NT2/D1 (cell line): ENCODE measurements at regions not wholly inside any gene's neighbourhood (a gene's known extent, or its start where the extent isn't known, plus 50 kb on each side); places are given as distances from the start of the nearest gene placed in this dataset.

ENCODE experiments used
- DNase-seq: peaks from one replicate; pipeline ENCODE4 v3.0.0-alpha.2; 2011; ENCODE audit warnings: low read depth, low spot score
- H3K27me3 ChIP-seq: 2 replicates; pipeline ENCODE4 v1.6.0; 2011; ENCODE audit warnings: mild to moderate bottlenecking; ENCODE audit not compliant: insufficient read length, insufficient read depth
- H3K36me3 ChIP-seq: 2 replicates; pipeline ENCODE4 v1.6.1; 2011; ENCODE audit warnings: mild to moderate bottlenecking, low read length, mixed read lengths; ENCODE audit not compliant: insufficient read depth, insufficient read length
- H3K4me1 ChIP-seq: 2 replicates; pipeline ENCODE4 v1.5.1; 2011; ENCODE audit not compliant: insufficient read depth, insufficient read length
- H3K4me3 ChIP-seq: 2 replicates; pipeline ENCODE4 v1.5.1; 2011; ENCODE audit warnings: low read depth; ENCODE audit not compliant: insufficient read length
- H3K9ac ChIP-seq: 2 replicates; pipeline ENCODE4 v1.6.0; 2011; ENCODE audit warnings: low read depth; ENCODE audit not compliant: insufficient read length
- H3K9me3 ChIP-seq: 2 replicates; pipeline ENCODE4 v1.5.1; 2011; ENCODE audit warnings: mild to moderate bottlenecking, low read length; ENCODE audit not compliant: insufficient read depth
- SUZ12 ChIP-seq: IDR thresholded peaks from 2 replicates; pipeline ENCODE4 v1.6.1; 2011; ENCODE audit not compliant: insufficient read length, insufficient read depth; ENCODE audit errors: extremely low read depth
- YY1 ChIP-seq: IDR thresholded peaks from 2 replicates; pipeline ENCODE4 v1.6.1; 2011; ENCODE audit not compliant: insufficient read length, insufficient read depth
- ZNF274 ChIP-seq: IDR thresholded peaks from 2 replicates; pipeline ENCODE4 v1.6.1; 2011; ENCODE audit warnings: mild to moderate bottlenecking, low read depth, low read length

- H3K4me3 ChIP-seq, result no peak overlapping the region
Observed at GRCh38 chr18:47420130-47420529, 168.7 kb upstream of the SKOR2 start.

GRCh38 chr18:47418746-47419145 lies 167.3 kb upstream of the SKOR2 start:
- H3K27me3 ChIP-seq, result peaks cover under 1% of the 10 kb centered on the region
- H3K36me3 ChIP-seq, result no peaks in the 10 kb centered on the region
- H3K4me3 ChIP-seq, result no peak overlapping the region
- no peak overlapping the region for H3K9ac ChIP-seq
- no peaks in the 10 kb centered on the region for H3K9me3 ChIP-seq
- DNase-seq, result no peak
- no peaks in the 10 kb centered on the region for H3K4me1 ChIP-seq
- TF ChIP-seq SUZ12 (no peak), YY1 (no peak), ZNF274 (no peak)

More at GRCh38 chr18:47420130-47420529, 168.7 kb upstream of the SKOR2 start:
- Histone ChIP-seq H3K36me3 (no peaks in the 10 kb centered on the region), H3K9ac (no peak overlapping the region), H3K4me1 (no peaks in the 10 kb centered on the region), H3K27me3 (peaks cover 4% of the 10 kb centered on the region), H3K9me3 (no peaks in the 10 kb centered on the region)
- TF ChIP-seq ZNF274, result no peak
- no peak for TF ChIP-seq YY1
- no peak for TF ChIP-seq SUZ12
- DNase-seq, result no peak

GRCh38 chr18:47417807-47418206 lies 166.3 kb upstream of the SKOR2 start:
- H3K4me3 ChIP-seq, result no peak overlapping the region
- no peaks in the 10 kb centered on the region for H3K9me3 ChIP-seq
- DNase-seq, result no peak
- H3K9ac ChIP-seq, result no peak overlapping the region
- no peaks in the 10 kb centered on the region for H3K4me1 ChIP-seq
- TF ChIP-seq SUZ12 (no peak), YY1 (no peak), ZNF274 (no peak)
- no peaks in the 10 kb centered on the region for H3K27me3 ChIP-seq
- no peaks in the 10 kb centered on the region for H3K36me3 ChIP-seq

GRCh38 chr18:47415881-47416280 lies 164.4 kb upstream of the SKOR2 start:
- no peaks in the 10 kb centered on the region for H3K36me3 ChIP-seq
- no peak overlapping the region for H3K4me3 ChIP-seq
- H3K9ac ChIP-seq, result no peak overlapping the region
- DNase-seq, result peak; percentile 9
- no peaks in the 10 kb centered on the region for H3K4me1 ChIP-seq
- TF ChIP-seq SUZ12 (no peak), ZNF274 (no peak), YY1 (no peak)
- H3K27me3 ChIP-seq, result no peaks in the 10 kb centered on the region
- H3K9me3 ChIP-seq, result no peaks in the 10 kb centered on the region

GRCh38 chr18:47413327-47413726 lies 161.9 kb upstream of the SKOR2 start:
- no peak for DNase-seq
- Histone ChIP-seq H3K9me3 (no peaks in the 10 kb centered on the region), H3K27me3 (no peaks in the 10 kb centered on the region), H3K4me1 (no peaks in the 10 kb centered on the region), H3K4me3 (no peak overlapping the region), H3K9ac (no peak overlapping the region), H3K36me3 (no peaks in the 10 kb centered on the region)
- TF ChIP-seq ZNF274 (no peak), SUZ12 (no peak), YY1 (no peak)

GRCh38 chr18:47412924-47413323 lies 161.5 kb upstream of the SKOR2 start:
- Histone ChIP-seq H3K9ac (no peak overlapping the region), H3K9me3 (no peaks in the 10 kb centered on the region), H3K4me1 (no peaks in the 10 kb centered on the region), H3K36me3 (no peaks in the 10 kb centered on the region), H3K27me3 (no peaks in the 10 kb centered on the region), H3K4me3 (no peak overlapping the region)
- TF ChIP-seq ZNF274 (no peak), SUZ12 (no peak), YY1 (no peak)
- DNase-seq, result no peak

GRCh38 chr18:47411159-47411558 lies 159.7 kb upstream of the SKOR2 start:
- Histone ChIP-seq H3K4me3 (no peak overlapping the region), H3K9me3 (no peaks in the 10 kb centered on the region; the same call in 1 of the 2 replicates), H3K4me1 (peaks cover 3% of the 10 kb centered on the region), H3K27me3 (no peaks in the 10 kb centered on the region), H3K9ac (no peak overlapping the region), H3K36me3 (no peaks in the 10 kb centered on the region)
- DNase-seq, result no peak
- TF ChIP-seq YY1 (no peak), SUZ12 (no peak), ZNF274 (no peak)

- no peaks in the 10 kb centered on the region for H3K36me3 ChIP-seq
- no peak overlapping the region for H3K4me3 ChIP-seq
- no peaks in the 10 kb centered on the region; the same call in 1 of the 2 replicates for H3K9me3 ChIP-seq
- TF ChIP-seq YY1, result no peak
- no peak for TF ChIP-seq ZNF274
- no peak for TF ChIP-seq SUZ12
- no peak for DNase-seq
- peaks cover 3% of the 10 kb centered on the region for H3K4me1 ChIP-seq
- no peaks in the 10 kb centered on the region for H3K27me3 ChIP-seq
- H3K9ac ChIP-seq, result no peak overlapping the region
Observed at GRCh38 chr18:47410139-47410538, 158.7 kb upstream of the SKOR2 start.
